Loucy (cell line): ENCODE measurements at regions not wholly inside any gene's neighbourhood (a gene's known extent, or its start where the extent isn't known, plus 50 kb on each side); places are given as distances from the start of the nearest gene placed in this dataset.

Source experiments
- EZH2phosphoT487 ChIP-seq: fragments of 200-600 bp; IDR thresholded peaks from 2 replicates; pipeline ENCODE4 v1.6.1; 2018; ENCODE audit warnings: antibody characterized with exemption, mild to moderate bottlenecking, moderate library complexity, borderline replicate concordance
- TF ChIP-seq, protein P1 (sequence below): fragments of 200-600 bp; sonication (generic); conservative IDR thresholded peaks from 2 replicates; pipeline ENCODE4 v1.5.1; 2014; ENCODE audit warnings: mild to moderate bottlenecking, antibody characterized with exemption, low read length

DNA sequence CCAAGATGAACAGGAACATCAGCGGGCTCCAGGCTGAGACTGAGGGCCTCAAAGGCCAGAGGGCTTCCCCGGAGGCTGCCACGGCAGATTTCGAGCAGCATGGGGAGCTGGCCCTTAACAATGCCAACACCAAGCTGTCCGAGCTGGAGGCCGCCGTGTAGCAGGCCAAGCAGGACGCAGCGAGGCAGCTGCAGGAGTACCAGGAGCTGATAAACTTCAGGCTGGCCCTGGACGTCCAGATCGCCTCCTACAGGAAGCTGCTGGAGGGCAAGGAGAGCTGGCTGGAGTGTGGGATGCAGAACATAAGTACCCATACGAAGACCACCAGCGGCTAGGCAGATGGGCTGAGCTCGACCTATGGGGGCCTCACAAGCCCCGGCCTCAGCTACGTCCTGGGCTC is 823.4 kb upstream of the NEGR1 start:
- no peak for TF ChIP-seq EZH2phosphoT487
- TF ChIP-seq, protein P1, sequence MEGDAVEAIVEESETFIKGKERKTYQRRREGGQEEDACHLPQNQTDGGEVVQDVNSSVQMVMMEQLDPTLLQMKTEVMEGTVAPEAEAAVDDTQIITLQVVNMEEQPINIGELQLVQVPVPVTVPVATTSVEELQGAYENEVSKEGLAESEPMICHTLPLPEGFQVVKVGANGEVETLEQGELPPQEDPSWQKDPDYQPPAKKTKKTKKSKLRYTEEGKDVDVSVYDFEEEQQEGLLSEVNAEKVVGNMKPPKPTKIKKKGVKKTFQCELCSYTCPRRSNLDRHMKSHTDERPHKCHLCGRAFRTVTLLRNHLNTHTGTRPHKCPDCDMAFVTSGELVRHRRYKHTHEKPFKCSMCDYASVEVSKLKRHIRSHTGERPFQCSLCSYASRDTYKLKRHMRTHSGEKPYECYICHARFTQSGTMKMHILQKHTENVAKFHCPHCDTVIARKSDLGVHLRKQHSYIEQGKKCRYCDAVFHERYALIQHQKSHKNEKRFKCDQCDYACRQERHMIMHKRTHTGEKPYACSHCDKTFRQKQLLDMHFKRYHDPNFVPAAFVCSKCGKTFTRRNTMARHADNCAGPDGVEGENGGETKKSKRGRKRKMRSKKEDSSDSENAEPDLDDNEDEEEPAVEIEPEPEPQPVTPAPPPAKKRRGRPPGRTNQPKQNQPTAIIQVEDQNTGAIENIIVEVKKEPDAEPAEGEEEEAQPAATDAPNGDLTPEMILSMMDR = no peak
